GM19455 (cell line): ENCODE measurements at regions not wholly inside any gene's neighbourhood (a gene's known extent, or its start where the extent isn't known, plus 50 kb on each side); places are given as distances from the start of the nearest gene placed in this dataset.

ENCODE experiments used
- ATAC-seq: cut with Tn5 transposase; IDR thresholded peaks from one replicate; pipeline ENCODE4 v1.9.1; 2021; ENCODE audit not compliant: unreplicated experiment

DNA sequence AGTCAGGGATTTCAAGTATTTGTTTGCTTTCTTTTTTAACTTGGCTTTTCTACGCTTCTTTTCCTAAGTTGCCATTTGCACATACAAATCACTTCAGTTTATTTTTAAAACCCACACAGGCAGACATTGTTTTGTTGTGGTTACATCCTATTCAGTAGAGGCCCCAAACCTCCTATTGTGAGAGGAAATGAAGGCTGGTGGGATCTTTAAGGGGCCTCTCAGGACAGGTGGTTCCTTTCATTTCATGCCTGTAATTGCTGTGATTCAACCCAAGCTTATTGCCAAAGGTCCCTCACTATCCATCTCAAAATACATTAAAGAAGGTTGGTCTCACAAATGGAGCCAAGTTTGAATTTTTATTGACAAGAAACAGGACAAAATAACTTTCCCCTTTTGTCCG lies 257.1 kb downstream of the ADAMTS20 start:
- no peak for ATAC-seq

DNA sequence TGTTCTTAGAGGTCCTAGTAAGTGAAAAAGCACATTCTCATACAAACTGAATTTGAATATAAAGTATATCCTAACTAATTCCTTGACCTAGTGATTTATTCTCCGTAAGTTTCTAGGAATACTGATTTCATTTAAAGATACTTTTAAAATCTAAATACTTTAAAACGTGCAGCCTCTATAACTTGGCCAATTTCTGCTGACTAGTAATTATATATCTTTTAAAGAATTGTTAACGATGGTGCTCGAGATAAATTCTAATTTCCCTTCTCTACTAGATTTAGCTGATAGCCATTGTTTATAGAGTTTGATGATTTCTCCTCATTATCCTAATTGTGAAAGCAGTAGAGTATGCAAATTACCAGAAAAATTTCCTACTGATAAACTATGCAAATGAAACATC lies 257.9 kb downstream of the ADAMTS20 start:
- ATAC-seq = no peak

DNA sequence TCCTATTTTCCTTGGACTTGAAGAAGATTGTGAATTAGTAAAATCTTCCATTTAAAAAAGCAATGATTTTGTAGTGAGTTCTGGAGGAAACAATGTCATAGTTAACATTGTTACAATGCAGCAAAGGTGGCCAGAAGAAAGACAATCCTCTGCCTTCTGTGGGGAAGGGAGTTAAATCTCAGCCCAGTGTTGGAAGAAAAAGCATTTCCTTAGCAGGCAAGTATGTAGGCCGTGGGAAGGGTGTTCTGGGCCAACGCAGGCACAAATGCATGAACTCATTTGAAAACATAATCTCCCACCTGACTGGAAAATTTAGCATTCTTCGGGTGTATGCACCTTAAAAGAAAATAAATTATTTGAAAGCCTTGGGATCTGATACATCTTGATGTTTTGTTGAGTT lies 258.6 kb downstream of the ADAMTS20 start:
- ATAC-seq = no peak

DNA sequence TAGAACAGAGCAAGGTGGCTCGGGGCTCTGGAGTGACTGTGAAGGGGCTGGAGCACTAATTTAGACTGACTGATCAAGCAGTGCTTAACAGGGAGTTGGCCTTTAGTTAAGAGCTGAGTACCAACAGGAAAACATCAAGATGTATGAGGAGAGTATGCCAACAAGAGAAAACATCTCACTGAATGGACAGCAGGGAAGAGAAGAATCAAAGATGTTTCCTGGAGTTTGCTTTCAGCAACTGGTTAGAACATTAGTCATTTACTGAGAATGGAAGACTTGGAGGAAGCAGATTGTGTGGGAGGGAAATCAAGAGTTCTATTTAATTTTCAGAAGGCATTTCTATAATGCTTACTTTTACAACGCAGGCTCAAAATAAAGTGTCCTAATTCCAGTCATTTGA lies 259.3 kb downstream of the ADAMTS20 start:
- no peak for ATAC-seq

DNA sequence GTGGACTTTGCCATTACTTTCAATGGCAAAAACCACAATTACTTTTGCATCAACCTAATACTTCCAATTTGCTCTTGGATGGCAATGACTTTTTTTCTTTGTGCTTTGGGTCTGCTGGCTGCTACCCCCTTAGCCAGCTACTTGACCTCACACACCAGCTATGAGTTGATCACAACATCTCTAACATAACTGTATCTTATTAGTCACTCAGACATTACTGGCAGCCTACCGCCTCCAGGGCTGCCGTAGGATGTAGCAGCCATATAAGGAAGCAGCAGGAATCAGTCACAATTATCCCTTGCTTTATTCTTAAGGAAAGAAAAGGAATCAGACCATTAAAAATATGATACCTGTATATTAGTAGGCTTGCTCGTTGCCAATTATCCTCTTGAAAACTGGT lies 260.5 kb downstream of the ADAMTS20 start:
- no peak for ATAC-seq

DNA sequence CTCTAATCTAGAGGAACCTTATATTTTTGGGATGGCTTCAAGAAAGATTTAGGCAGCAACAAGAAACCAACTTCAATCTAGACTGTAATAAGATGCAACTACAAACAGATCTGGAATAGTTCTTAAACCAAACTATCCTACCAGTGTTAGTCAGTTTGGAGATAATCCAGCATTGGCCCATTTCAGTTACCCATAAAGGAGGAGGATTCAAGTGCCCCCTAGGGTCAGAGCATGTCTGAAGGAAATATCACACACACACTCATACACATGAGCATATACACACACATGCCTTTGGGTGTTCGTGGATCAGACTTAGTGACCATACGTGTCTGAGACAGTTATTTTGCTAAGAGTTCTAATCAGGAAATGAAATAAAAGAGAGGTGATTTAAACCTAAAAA lies 261.2 kb downstream of the ADAMTS20 start:
- no peak for ATAC-seq

DNA sequence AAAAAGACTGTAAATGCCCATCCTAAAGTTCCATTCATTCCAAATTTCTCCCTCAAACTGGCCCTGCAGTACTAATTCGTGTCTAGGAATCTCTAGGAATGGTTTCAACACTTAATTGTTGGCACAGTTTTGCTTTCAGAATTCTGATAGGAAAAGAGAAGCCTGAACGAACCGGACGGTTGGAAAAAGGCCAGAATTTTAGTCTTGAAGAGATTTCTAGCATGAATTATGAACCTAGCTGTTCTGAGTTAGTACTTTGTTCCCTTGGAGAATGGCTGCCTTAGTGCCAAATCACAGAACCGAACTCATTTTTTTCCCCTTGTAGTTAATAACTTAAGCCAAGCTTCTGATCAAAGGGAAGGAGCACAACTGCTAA lies 262.6 kb downstream of the ADAMTS20 start:
- no peak for ATAC-seq

DNA sequence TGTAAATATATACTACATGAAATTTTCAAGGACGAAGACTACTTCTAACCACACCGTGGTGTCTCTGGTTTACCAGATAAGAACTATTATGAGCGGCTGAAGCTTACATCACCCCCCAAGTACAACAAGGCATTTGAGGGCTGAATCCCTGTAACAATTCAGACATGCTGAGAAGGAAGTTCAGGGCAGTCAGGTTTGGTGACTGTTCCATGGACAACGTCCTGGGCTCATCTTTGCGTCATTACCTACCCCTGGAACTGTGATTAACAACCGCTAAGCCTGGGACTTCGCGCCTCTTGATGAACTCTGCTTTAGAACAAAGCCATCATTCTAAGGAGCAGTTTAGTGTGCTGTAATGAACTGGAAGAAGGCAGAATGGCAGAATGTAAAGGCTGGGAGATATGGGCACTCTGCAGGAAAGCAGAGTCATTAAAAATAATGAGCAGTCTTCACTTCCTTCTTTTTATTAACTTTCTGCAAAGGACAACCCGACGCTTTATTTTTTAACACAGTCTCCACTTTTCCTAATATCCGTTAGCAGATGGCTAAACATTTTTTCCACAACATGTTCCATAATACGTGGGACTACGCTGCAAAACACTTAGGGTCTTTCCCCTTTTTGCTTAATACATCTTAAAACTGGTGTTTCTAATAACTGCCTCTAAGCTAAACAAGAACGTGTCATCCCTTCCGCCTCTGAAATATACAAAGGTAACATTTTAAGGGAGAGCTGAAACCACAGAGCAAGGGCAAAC lies 263.2 kb downstream of the ADAMTS20 start:
- no peak for ATAC-seq

DNA sequence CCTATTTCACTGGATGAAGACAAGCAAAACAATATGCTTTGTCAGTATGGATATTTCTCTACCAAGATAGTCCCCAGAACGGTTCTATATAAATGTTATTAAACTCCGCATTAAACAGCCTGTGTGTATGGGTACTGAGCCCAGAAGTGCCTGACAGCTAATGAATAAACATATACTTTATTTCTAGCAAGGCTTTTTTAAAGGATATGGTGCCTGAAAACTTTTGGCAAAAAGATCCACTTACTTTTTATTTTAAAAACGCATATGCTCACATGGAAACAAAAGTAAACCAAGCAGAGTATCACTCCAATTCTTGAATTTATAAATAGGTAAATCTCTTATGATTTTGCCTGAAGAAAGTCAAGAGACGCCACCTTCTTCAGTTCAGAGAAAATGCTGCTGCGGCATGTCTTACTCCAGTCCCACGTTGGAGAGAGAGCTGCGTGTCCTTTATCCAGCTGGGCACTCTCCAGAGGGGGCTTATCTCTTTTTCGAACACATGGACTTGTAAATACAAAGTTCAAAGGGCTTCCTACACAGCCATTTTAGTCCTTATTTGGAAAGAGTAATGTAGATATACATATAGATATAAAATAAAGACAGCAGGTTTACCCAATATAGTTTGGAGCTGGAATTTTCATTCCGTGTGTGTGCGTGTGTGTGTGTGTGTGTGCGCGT lies 264.2 kb downstream of the ADAMTS20 start:
- ATAC-seq = no peak

DNA sequence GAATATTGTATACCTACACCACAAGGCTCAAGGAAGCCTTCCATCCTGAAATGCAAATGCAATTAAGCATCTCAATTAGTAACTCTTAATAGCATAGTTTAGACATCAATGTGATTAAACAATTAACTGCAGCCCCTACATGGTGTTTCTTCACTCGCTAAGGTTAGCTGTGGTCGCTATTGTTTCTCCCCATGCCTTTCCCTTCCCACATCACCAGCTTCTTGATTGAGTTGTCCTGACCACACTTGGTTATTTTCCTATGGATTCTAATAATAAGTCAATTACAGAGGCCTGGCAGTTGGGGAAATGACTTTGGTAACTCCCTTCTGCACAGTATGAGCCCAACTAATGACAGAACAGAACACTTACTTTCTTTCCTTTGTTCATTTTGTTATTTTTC lies 265.0 kb downstream of the ADAMTS20 start:
- ATAC-seq = no peak

DNA sequence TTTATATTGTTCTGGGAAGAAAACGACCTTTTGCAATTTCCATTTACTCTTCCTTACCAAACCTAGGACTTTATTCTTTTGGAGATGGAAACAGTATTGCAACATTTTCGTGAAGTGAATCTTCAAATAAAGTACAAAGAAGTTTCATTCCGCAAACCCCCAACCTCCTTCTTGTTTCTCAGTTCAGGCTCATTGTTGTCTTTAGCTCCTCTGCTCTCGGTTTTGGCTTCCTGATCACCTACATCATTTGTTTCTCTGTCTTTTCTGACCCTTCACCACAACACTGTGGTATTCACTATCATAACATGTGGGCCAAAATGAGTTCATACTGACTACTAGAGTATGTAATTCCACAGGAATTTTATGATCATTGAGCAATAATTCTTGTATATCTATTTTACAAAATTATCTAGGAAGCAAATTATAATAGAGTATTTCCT lies 266.8 kb downstream of the ADAMTS20 start:
- peak; percentile 62 for ATAC-seq

DNA sequence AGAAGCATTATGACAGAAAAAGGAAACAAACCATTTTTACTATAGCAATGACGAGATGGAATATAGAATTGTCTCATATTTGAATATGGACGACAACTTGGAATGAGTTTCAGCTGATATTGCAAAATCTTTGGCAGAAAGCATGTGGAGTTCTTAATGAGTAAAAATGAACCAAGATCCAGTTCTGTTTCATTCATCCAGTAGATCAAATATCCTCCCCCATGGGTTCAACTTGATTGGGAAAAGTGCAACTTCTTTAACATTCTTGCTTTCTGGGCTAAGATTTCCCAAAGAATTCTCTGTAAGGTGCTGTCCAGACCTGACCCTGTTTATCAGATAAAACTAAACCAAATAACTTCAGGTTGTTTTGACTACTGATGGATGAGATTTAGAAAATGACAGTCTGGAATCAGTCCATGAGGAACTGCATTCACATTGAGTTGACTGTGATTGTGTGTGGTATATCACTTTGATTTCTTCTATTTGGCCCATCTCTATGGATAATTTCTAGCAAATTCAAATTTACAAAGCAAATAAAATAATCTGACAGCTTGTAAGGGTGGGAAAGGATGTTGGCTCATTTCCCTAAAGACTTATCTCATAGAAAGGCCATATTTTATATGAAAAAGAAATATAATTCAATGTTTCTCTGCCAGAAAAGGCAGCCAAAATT lies 267.4 kb downstream of the ADAMTS20 start:
- ATAC-seq = no peak

DNA sequence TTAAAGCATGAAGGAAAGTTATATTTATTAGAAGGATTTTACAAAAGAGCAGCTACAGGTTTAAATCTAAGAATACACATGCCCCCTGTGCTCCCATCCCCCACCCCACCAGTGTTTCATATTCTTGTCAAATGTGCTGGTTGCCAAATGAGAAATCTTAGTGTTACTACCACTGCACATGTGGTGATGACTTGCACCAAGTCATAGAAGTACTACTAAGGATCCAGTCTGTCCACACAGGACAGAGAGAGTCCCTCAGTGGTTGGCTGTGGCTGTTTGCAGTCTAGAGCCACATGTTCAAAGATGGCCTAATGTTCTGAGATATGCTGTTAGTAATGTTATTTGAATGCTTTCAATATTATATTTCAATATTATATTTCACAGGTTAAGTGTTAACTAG lies 268.8 kb downstream of the ADAMTS20 start:
- no peak for ATAC-seq

DNA sequence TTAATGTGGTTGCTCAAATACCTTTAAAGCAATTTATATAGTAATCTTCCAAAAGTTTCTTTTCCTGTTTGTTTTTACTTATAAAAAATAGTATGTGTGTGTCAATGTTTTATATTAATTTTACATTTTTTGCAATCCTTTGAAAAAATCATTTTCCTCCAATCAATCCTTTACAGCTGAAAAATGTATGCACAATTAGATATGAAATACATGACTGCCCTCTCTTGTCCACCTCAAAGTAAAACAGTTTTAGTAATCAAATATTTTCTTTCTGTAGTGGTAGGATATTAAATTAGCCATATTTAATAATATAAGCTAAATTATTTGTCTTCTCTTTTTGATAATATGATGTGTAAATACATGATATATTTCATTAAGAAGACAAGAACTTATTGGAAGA lies 269.9 kb downstream of the ADAMTS20 start:
- ATAC-seq = no peak

DNA sequence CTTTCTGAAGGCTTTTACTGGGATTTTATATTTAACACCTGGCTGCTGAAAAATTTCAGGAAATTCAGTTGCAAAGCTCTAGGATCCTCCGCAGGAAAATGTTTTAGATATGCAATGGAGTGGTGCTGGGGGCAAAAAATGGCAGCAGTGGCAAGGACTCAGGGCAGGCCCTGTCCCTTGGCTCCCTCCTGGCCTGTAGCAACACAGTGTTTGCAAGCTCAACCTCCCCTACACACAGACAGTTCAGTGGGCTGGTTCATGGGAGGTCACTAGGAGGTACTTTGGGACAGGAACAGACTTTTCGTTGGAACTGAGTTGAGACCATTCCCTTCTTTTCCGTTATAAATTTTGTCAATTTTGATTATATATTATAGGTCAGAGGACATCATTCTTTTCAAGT lies 270.4 kb downstream of the ADAMTS20 start:
- ATAC-seq = no peak

DNA sequence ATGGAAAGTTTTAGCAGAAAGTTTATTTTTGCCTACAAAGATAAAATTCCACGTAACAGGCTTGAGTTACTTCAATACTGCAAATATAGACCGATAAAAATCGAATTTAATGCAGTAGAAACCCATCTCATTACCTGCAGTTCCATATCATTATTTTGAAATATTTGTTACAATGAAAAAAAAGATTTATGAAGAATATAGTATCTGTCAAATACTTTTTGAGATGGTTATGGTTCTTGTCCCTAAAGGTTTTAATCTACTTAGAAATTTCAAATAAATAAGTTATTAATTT lies 273.5 kb downstream of the ADAMTS20 start:
- ATAC-seq = no peak

DNA sequence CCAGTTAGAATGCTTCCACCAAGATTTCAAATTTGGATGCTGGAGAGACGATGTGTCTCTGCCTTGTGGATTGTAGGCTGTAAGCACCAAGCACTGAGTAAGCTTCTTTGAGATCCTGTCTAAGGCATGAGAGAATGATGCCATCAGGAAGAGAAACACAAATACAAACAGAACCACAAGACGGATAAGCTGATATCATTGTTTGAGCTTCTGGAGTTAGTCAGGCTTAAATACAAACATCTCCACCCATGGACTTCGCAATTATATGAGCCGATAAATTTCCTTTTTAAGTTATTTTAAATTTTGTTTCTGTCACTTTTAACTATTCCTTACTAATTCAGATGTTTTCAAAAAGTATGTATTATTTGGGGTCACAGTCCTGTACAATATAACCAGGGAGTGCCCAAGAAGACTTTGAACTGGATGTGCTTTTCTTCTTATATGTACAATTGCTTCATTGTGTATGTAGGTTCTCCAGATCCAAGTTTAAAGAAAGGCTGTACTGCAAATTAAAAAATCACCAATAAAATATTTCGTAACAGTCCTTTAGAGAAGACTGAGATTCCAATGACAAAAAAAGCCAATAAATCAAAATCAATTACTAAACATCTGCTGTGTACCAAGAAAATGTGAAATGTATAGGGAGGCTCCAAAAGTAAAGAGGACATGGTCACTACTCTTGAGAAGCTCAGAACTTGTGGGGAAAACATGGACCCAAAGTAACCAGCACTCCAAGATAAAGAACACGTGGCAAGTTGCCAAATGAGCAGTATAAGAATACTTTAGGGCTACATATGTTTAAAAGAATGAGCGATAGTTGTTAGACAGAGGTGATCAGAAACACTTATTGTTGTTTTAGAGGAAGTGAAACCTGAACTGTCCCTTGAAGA lies 274.1 kb downstream of the ADAMTS20 start:
- peak; percentile 81 for ATAC-seq

DNA sequence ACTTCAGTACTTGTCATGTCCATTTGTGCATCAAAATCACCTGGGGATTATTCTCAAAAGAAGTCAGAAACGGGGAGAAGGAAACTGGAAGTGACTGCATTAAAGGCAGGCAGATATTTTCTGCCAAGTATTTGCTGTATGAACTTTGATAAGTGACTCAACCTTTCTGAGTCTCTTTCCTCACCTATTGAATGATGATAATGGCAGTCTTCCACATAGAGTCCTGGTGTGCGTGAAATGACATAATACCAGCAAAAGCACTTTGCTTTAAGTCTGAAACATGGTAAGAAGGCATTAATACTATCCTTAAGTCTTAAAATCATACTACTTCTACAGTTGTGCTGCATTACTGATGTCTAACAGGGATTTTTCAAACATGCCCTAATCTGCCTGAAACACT lies 278.5 kb downstream of the ADAMTS20 start:
- ATAC-seq = no peak

DNA sequence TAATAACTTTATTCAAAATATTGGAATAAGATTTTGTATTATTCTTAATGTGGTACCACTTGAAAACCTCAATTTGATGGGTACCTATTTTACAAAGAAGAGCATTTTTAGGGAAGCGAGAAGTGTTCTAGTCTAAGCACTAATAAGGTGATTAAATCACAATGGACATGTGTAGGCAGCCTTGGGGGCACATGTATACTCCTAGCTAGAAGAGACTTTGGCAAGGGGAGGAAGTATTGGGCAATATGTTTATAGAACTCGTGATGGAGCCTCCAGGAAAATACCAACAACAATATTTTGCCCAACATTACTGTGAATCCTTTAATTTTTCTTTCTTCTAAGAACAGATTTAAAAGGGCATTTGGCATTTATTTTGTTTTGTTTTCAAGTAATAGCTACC lies 280.3 kb downstream of the ADAMTS20 start:
- no peak for ATAC-seq

DNA sequence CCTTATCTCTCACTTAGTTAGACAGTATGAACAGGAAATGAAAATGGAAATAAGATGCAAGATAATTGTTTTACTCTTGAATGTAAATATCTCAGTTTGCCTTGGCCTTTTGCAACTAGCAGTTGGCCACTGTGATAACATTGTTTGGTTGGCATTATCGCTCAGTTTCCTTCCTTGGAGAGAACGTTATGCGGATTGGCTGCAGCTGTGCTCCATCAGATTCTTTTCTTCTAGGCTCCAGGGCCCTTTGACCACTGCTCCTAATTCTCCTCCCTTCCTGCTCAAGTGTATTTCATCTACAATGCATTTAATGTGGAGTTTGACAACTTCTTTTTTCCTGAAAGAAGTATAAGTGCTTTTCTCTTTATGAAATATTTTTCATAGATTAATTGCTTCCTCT lies 284.2 kb downstream of the ADAMTS20 start:
- ATAC-seq = no peak

DNA sequence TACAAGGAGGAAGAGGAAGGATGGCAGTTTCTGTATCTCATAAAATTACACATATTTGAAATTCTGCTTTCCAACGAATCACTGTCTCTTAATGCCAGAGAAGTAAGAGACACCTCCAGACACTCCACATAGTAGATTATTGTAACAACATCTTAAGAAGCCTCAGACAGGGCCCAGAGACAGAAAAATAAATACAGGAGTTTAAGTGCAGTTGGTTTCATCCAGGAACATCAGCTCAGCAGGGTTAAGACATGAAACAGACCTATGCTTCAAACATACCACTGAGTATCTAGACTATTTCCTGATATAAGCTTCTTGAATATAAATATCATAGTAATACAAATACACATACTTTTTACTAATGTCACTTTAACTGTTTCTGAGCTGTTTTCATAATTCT lies 290.3 kb downstream of the ADAMTS20 start:
- no peak for ATAC-seq
